GF-D8 (cell line): ENCODE measurements at regions not wholly inside any gene's neighbourhood (a gene's known extent, or its start where the extent isn't known, plus 50 kb on each side); places are given as distances from the start of the nearest gene placed in this dataset.
A peak's percentile ranks its signal among the peaks of the same experiment; 100 is the strongest.
"Not testable (repeated sequence)": the region's sequence is repeated elsewhere in the genome, so short reads cannot be mapped to it uniquely, and the experiment has no call there.

Experiments
- DNase-seq: peaks from one replicate; lab custom pipeline; 2025; lab: John Stamatoyannopoulos, UW

GRCh38 chr7:32762925-32763293 lies 128.7 kb downstream of the KBTBD2 start:
- DNase-seq, result peak; percentile 24

GRCh38 chr7:32762206-32762924 lies 129.2 kb downstream of the KBTBD2 start:
- not testable (repeated sequence) for DNase-seq

- no peak for DNase-seq
Measured at GRCh38 chr7:32761451-32762205, 129.9 kb downstream of the KBTBD2 start.

GRCh38 chr7:32760755-32761154 lies 130.8 kb downstream of the KBTBD2 start:
- DNase-seq, result not testable (repeated sequence)

GRCh38 chr7:32759859-32760258 lies 131.7 kb downstream of the KBTBD2 start:
- DNase-seq, result not testable (repeated sequence)

- DNase-seq, result not testable (repeated sequence)
Measured at GRCh38 chr7:32753872-32754271, 137.7 kb downstream of the KBTBD2 start.

- not testable (repeated sequence) for DNase-seq
Measured at GRCh38 chr7:32748337-32748736, 143.2 kb downstream of the KBTBD2 start.

- not testable (repeated sequence) for DNase-seq
Measured at GRCh38 chr7:32747443-32748148, 144.0 kb downstream of the KBTBD2 start.

- DNase-seq, result not testable (repeated sequence)
Measured at GRCh38 chr7:32741853-32742476, 149.6 kb downstream of the KBTBD2 start.

- DNase-seq, result not testable (repeated sequence)
Measured at GRCh38 chr7:32739749-32740148, 151.8 kb downstream of the KBTBD2 start.

GRCh38 chr7:32738390-32738789 lies 153.2 kb downstream of the KBTBD2 start:
- not testable (repeated sequence) for DNase-seq

- DNase-seq, result not testable (repeated sequence)
Measured at GRCh38 chr7:32732767-32733166, 158.8 kb downstream of the KBTBD2 start.

GRCh38 chr7:32729335-32729675 lies 162.3 kb downstream of the KBTBD2 start:
- DNase-seq, result peak; percentile 25

- peak; percentile 69 for DNase-seq
Measured at GRCh38 chr7:32728412-32729334, 162.9 kb downstream of the KBTBD2 start.

- DNase-seq, result peak; percentile 42
Measured at GRCh38 chr7:32727483-32728411, 163.8 kb downstream of the KBTBD2 start.

GRCh38 chr7:32722837-32723236 lies 168.7 kb downstream of the KBTBD2 start:
- DNase-seq, result not testable (repeated sequence)

- DNase-seq, result no peak
Measured at GRCh38 chr7:32694182-32694581, 197.4 kb downstream of the KBTBD2 start.

- DNase-seq, result peak; percentile 73
Measured at GRCh38 chr7:32691965-32692815, 196.9 kb downstream of the AVL9 start.

- DNase-seq, result not testable (repeated sequence)
Measured at GRCh38 chr7:32688092-32688491, 192.8 kb downstream of the AVL9 start.
